Brain microvascular endothelial cell (primary cell): ENCODE measurements at regions not wholly inside any gene's neighbourhood (a gene's known extent, or its start where the extent isn't known, plus 50 kb on each side); places are given as distances from the start of the nearest gene placed in this dataset.

Experiments used
- DNase-seq: peaks from one replicate; pipeline ENCODE4 v3.0.0-alpha.2; 2020
- H3K27ac ChIP-seq: fragments of 250-450 bp; sonication (Bioruptor Pico); 2 replicates; pipeline ENCODE4 v1.5.1; 2020; ENCODE audit warnings: mild to moderate bottlenecking, moderate library complexity
- H3K27me3 ChIP-seq: fragments of 250-450 bp; sonication (Bioruptor Pico); replicated peaks from 2 replicates; pipeline ENCODE4 v1.5.1; 2020; ENCODE audit warnings: mild to moderate bottlenecking
- H3K36me3 ChIP-seq: fragments of 250-450 bp; sonication (Bioruptor Pico); replicated peaks from 2 replicates; pipeline ENCODE4 v1.5.1; 2020; ENCODE audit warnings: mild to moderate bottlenecking
- H3K4me3 ChIP-seq: 2 replicates; pipeline ENCODE4 v1.5.1; 2011; ENCODE audit warnings: low read depth, mild to moderate bottlenecking, control low read depth, low read length, moderate library complexity
- in situ Hi-C: cut with HindIII; loops from 2 replicates; pipeline ENCODE4 v1.10.0; 2017; ENCODE audit warnings: low sequenced_read_pairs, low pct_ligation_motif_present
- TF ChIP-seq, protein P1 (sequence below): IDR thresholded peaks from 2 replicates; pipeline ENCODE4 v1.5.1; 2011; ENCODE audit warnings: low read depth, mild to moderate bottlenecking, moderate library complexity, low read length, control low read depth, inconsistent platforms; ENCODE audit errors: missing control alignments

DNA sequence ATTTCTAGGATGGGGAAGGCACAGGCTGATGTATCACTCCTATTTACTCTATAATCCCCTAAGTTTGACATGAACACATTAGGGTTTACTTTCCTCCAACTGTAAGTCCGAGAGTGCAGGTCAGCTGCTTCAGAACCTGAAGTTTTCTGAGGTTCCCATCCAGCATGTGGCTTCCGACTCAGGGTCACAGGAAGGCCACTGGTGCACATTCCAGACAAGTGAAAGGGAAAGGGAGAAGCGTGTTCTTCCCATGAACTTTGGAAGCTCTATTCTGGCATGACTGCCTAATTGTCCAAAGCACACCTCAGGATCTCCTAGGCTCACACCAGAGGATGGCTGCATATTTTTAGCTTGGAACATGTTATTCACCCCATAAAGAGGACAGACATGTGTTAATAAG, 602.6 kb downstream of the SEMA5A start:
- H3K27me3 ChIP-seq: no peaks in the 10 kb centered on the region
- DNase-seq: peak; percentile 83
- in situ Hi-C loops: no loop called here
- no peaks in the 10 kb centered on the region for H3K36me3 ChIP-seq
- TF ChIP-seq, protein P1, sequence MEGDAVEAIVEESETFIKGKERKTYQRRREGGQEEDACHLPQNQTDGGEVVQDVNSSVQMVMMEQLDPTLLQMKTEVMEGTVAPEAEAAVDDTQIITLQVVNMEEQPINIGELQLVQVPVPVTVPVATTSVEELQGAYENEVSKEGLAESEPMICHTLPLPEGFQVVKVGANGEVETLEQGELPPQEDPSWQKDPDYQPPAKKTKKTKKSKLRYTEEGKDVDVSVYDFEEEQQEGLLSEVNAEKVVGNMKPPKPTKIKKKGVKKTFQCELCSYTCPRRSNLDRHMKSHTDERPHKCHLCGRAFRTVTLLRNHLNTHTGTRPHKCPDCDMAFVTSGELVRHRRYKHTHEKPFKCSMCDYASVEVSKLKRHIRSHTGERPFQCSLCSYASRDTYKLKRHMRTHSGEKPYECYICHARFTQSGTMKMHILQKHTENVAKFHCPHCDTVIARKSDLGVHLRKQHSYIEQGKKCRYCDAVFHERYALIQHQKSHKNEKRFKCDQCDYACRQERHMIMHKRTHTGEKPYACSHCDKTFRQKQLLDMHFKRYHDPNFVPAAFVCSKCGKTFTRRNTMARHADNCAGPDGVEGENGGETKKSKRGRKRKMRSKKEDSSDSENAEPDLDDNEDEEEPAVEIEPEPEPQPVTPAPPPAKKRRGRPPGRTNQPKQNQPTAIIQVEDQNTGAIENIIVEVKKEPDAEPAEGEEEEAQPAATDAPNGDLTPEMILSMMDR: no peak
- H3K27ac ChIP-seq: peak overlapping the region; percentile 96
- H3K4me3 ChIP-seq: no peak overlapping the region

DNA sequence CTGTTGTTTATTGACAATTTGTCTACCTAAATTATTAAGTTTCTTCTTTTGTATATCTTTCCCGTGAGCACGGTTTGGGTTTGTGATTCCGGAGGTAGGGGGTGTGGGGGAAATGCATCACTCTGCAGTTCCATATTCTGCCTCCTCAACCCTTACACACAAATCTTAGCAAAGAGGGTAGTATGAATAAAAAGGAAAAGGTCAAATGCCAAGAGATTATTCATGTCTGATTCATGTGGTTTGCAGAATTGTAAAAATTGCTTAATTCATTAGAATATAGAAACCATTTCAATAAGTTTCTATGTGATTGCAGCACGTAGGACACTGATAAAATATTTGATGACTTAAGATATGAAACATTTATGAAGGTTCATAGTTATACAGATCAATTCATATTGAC, 601.9 kb downstream of the SEMA5A start:
- peak; percentile 42 for DNase-seq
- in situ Hi-C loops: no loop called here
- Histone ChIP-seq H3K27me3 (no peaks in the 10 kb centered on the region), H3K4me3 (no peak overlapping the region), H3K27ac (peak overlapping the region; percentile 96), H3K36me3 (no peaks in the 10 kb centered on the region)
- TF ChIP-seq, protein P1: peak; percentile 10

DNA sequence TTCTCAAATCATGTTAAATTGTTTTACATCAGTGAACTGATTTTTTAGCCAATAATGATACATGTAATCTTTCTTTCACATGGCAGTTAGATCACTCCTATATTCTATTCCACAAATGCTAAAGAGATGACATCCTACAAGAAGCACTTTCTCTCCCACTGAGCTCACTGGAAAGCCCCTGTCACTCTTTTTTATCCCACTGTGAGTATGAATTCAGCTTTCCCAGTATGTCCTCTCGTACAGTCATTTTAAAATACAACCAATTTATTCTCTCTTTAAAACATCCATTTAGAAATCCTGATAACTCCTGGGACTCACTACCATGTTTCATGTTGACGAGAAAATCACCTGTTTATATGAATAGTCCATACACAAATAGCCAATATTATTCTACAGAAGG, 599.9 kb downstream of the SEMA5A start:
- Histone ChIP-seq H3K27ac (no peak overlapping the region), H3K4me3 (no peak overlapping the region), H3K36me3 (no peaks in the 10 kb centered on the region), H3K27me3 (no peaks in the 10 kb centered on the region)
- in situ Hi-C loops: no loop called here
- TF ChIP-seq, protein P1: no peak
- no peak for DNase-seq

DNA sequence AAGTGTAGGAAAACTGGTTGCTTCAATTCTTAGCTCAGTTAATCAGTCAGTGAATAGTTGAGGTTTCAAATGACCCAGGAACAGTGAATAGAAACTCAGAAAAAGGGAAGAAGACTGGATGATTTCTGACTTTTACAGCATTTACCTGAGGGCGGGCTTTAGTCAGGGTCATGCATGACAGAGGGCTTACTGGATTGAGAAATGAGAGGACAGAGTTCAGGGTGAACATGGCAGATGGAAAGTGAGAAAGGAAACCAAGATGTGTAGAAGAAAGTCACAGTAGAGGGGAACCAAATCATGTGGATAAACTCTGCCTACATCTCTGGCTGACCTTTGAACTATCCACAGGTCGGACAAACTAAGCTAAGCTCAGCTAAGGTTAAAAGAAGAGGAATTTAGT, 596.0 kb downstream of the SEMA5A start:
- no peaks in the 10 kb centered on the region for H3K27me3 ChIP-seq
- DNase-seq: no peak
- no peak overlapping the region for H3K4me3 ChIP-seq
- no peak overlapping the region for H3K27ac ChIP-seq
- in situ Hi-C loops: no loop called here
- no peaks in the 10 kb centered on the region for H3K36me3 ChIP-seq
- TF ChIP-seq, protein P1: no peak

DNA sequence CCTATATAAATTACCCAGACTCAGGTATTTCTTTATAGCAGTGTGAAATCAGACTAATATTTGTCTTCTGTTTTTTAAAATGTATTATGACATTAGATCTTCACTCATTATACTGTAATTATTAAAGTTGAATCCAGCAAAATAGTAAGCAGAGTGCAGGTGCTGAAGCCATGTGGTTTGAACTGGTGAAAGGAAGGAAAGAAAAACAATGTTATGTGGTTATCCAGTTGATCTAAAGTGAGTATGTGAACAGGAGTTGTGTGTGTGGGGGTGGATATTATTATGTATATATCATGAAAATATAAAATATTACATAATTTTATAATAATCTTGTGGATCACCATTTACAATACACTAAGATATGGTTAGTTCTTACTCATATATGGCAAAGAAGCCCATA, 593.7 kb downstream of the SEMA5A start:
- Histone ChIP-seq H3K27ac (no peak overlapping the region), H3K36me3 (no peaks in the 10 kb centered on the region), H3K27me3 (no peaks in the 10 kb centered on the region), H3K4me3 (no peak overlapping the region)
- TF ChIP-seq, protein P1: no peak
- in situ Hi-C loops: no loop called here
- no peak for DNase-seq

DNA sequence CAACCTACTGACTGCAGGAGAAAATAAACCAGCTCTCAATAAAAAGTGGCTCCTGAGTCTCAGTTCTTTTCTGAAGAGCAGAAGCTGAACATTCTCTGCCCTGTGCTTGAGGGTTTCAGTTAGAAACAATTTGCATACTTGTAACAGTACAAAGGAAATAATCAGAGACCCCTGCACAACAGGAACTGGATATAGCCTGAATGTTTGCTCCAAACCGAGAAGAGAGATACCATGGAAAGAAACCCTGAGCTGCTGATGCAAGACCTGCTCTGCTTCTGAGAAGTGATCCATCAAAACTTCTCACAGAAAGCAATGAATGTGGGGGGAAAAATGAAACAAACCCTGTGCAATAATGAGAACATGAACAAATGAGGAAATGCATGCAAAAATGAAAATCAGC, 592.9 kb downstream of the SEMA5A start:
- no peaks in the 10 kb centered on the region for H3K36me3 ChIP-seq
- in situ Hi-C loops: no loop called here
- H3K4me3 ChIP-seq: no peak overlapping the region
- H3K27me3 ChIP-seq: no peaks in the 10 kb centered on the region
- no peak overlapping the region for H3K27ac ChIP-seq
- TF ChIP-seq, protein P1: no peak
- DNase-seq: no peak
